ENCODE measurements at regions not wholly inside any gene's neighbourhood (a gene's known extent, or its start where the extent isn't known, plus 50 kb on each side); places are given as distances from the start of the nearest gene placed in this dataset.

DNA sequence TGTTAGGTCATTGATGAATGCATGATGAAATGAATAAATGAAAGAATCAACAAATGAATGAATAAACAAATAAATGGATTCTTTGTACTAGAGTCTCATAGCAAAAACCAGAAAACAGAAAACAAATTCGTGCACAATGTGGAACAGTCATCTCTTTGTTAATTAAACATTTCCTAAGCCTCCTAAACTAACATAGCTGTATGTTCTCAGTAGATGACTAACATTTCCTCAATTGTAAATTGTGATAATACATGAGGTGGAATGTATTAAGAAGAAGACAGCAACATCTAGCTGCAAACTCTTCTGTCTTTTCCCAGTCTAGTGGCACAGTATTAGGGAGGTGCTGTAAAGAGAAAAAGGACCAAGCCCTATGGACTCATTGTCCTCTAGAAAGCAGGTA, 1021.0 kb downstream of the MCTP2 start:
- TF ChIP-seq TOX (CRISPR knock-in tag; IDR thresholded peaks at IDR 0.05; ENCODE audit: borderline replicate concordance) (no peak), ZNF8 (CRISPR knock-in tag; IDR thresholded peaks at IDR 0.05) (no peak), OSR1 (CRISPR knock-in tag; IDR thresholded peaks at IDR 0.05) (no peak), RARB (CRISPR knock-in tag; IDR thresholded peaks at IDR 0.05) (no peak), ZC3H10 (CRISPR knock-in tag; IDR thresholded peaks at IDR 0.05) (no peak), PPARA (CRISPR knock-in tag; IDR thresholded peaks at IDR 0.05; ENCODE audit: borderline replicate concordance) (no peak), ISL1 (CRISPR knock-in tag; IDR thresholded peaks at IDR 0.05) (no peak), CSRNP3 (CRISPR knock-in tag; IDR thresholded peaks at IDR 0.05) (no peak)
- TF ChIP-seq, protein P1, sequence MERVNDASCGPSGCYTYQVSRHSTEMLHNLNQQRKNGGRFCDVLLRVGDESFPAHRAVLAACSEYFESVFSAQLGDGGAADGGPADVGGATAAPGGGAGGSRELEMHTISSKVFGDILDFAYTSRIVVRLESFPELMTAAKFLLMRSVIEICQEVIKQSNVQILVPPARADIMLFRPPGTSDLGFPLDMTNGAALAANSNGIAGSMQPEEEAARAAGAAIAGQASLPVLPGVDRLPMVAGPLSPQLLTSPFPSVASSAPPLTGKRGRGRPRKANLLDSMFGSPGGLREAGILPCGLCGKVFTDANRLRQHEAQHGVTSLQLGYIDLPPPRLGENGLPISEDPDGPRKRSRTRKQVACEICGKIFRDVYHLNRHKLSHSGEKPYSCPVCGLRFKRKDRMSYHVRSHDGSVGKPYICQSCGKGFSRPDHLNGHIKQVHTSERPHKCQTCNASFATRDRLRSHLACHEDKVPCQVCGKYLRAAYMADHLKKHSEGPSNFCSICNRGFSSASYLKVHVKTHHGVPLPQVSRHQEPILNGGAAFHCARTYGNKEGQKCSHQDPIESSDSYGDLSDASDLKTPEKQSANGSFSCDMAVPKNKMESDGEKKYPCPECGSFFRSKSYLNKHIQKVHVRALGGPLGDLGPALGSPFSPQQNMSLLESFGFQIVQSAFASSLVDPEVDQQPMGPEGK (CRISPR knock-in tag; IDR thresholded peaks at IDR 0.05; ENCODE audit: borderline replicate concordance): no peak
- ATAC-seq: no peak

- no peak for ATAC-seq
Observed at GRCh38 chr15:95254263-95254662, 1022.9 kb downstream of the MCTP2 start.

GRCh38 chr15:95259513-95259912, 1028.2 kb downstream of the MCTP2 start:
- peak; percentile 66; the same call in 2 of the 3 replicates for ATAC-seq
- TF ChIP-seq ZFP3 (CRISPR knock-in tag; IDR thresholded peaks at IDR 0.05) (no peak), ZFP30 (CRISPR knock-in tag; IDR thresholded peaks at IDR 0.05) (no peak), PPARA (CRISPR knock-in tag; IDR thresholded peaks at IDR 0.05; ENCODE audit: borderline replicate concordance) (no peak), CSRNP3 (CRISPR knock-in tag; IDR thresholded peaks at IDR 0.05) (no peak), BACH2 (CRISPR knock-in tag; IDR thresholded peaks at IDR 0.05; ENCODE audit: borderline replicate concordance) (no peak), OSR1 (CRISPR knock-in tag; IDR thresholded peaks at IDR 0.05) (no peak), TOX (CRISPR knock-in tag; IDR thresholded peaks at IDR 0.05; ENCODE audit: borderline replicate concordance) (no peak), CREB5 (CRISPR knock-in tag; IDR thresholded peaks at IDR 0.05; ENCODE audit: low read depth) (no peak), ZNF8 (CRISPR knock-in tag; IDR thresholded peaks at IDR 0.05) (no peak), ISL1 (CRISPR knock-in tag; IDR thresholded peaks at IDR 0.05) (no peak), CSDC2 (CRISPR knock-in tag; IDR thresholded peaks at IDR 0.05) (no peak)
- TF ChIP-seq, protein P1 (CRISPR knock-in tag; IDR thresholded peaks at IDR 0.05; ENCODE audit: borderline replicate concordance): no peak

More at GRCh38 chr15:95254263-95254662, 1022.9 kb downstream of the MCTP2 start:
- TF ChIP-seq ARNTL (CRISPR knock-in tag; IDR thresholded peaks at IDR 0.05; ENCODE audit: borderline replicate concordance, low read depth): no peak
- no peak for TF ChIP-seq ESRRG (CRISPR knock-in tag; IDR thresholded peaks at IDR 0.05)
- no peak for TF ChIP-seq TCF4 (CRISPR knock-in tag; IDR thresholded peaks at IDR 0.05; ENCODE audit: borderline replicate concordance)
- no peak for TF ChIP-seq ZFP3 (CRISPR knock-in tag; IDR thresholded peaks at IDR 0.05)
- no peak for TF ChIP-seq ZNF565 (CRISPR knock-in tag; conservative IDR thresholded peaks at IDR 0.05; ENCODE audit: low read depth)
- TF ChIP-seq CSRNP3 (CRISPR knock-in tag; IDR thresholded peaks at IDR 0.05): no peak
- no peak for TF ChIP-seq OSR1 (CRISPR knock-in tag; IDR thresholded peaks at IDR 0.05)
- no peak for TF ChIP-seq ISL1 (CRISPR knock-in tag; IDR thresholded peaks at IDR 0.05)
- TF ChIP-seq, protein P1 (CRISPR knock-in tag; IDR thresholded peaks at IDR 0.05; ENCODE audit: borderline replicate concordance): no peak
- no peak for TF ChIP-seq BACH2 (CRISPR knock-in tag; IDR thresholded peaks at IDR 0.05; ENCODE audit: borderline replicate concordance)
- no peak for TF ChIP-seq CREB5 (CRISPR knock-in tag; IDR thresholded peaks at IDR 0.05; ENCODE audit: low read depth)
- TF ChIP-seq PPARA (CRISPR knock-in tag; IDR thresholded peaks at IDR 0.05; ENCODE audit: borderline replicate concordance): no peak

Measured in SK-N-SH treated with all-trans-retinoic acid at 6 μM for 48 hours (cell line).